ENCODE measurements at regions not wholly inside any gene's neighbourhood (a gene's known extent, or its start where the extent isn't known, plus 50 kb on each side); places are given as distances from the start of the nearest gene placed in this dataset.

GRCh38 chr6:4675121-4675520, 101.1 kb upstream of the CDYL start:
- H3F3A ChIP-seq (ENCODE audit: insufficient read depth, low read length, poor library complexity, severe bottlenecking) = no peaks in the 10 kb centered on the region
- no peak overlapping the region for H3K27ac ChIP-seq (ENCODE audit: low read length)
- H3K79me2 ChIP-seq (replicated peaks; ENCODE audit: insufficient read depth, low read length) = no peaks in the 10 kb centered on the region
- no peak overlapping the region for H3K4me2 ChIP-seq (ENCODE audit: low read length)
- no peaks in the 10 kb centered on the region for H3K27me3 ChIP-seq (ENCODE audit: insufficient read depth, low read depth, low read length)
- H3K9ac ChIP-seq (ENCODE audit: low read length) = no peak overlapping the region
- no peaks in the 10 kb centered on the region for H3K9me2 ChIP-seq (ENCODE audit: insufficient read depth, low read length)
- H4K20me1 ChIP-seq (ENCODE audit: insufficient read depth) = no peaks in the 10 kb centered on the region
- TF ChIP-seq EP300 (conservative IDR thresholded peaks at IDR 0.05; ENCODE audit: poor library complexity, severe bottlenecking) (no peak), RAD21 (conservative IDR thresholded peaks at IDR 0.05) (no peak), MXI1 (conservative IDR thresholded peaks at IDR 0.05; ENCODE audit: poor library complexity, severe bottlenecking) (no peak)
- no peak overlapping the region for H2AFZ ChIP-seq (ENCODE audit: low read depth, low read length)
- no peaks in the 10 kb centered on the region for H3K36me3 ChIP-seq (ENCODE audit: insufficient read depth, low read length)
- no peaks in the 10 kb centered on the region for H3K9me3 ChIP-seq (ENCODE audit: low read length)
- no peak overlapping the region for H3K4me3 ChIP-seq (ENCODE audit: low read length)

- TF ChIP-seq REST (IDR thresholded peaks at IDR 0.05; ENCODE audit: borderline replicate concordance) = no peak
- no peak for TF ChIP-seq EP300 (conservative IDR thresholded peaks at IDR 0.05; ENCODE audit: poor library complexity, severe bottlenecking)
- no peak for TF ChIP-seq RAD21 (conservative IDR thresholded peaks at IDR 0.05)
- TF ChIP-seq POLR2AphosphoS5 (IDR thresholded peaks at IDR 0.05) = no peak
- no peak overlapping the region for H3K4me3 ChIP-seq (ENCODE audit: low read length)
- no peaks in the 10 kb centered on the region for H3F3A ChIP-seq (ENCODE audit: insufficient read depth, low read length, poor library complexity, severe bottlenecking)
- no peak overlapping the region for H2AFZ ChIP-seq (ENCODE audit: low read depth, low read length)
- H3K9me2 ChIP-seq (ENCODE audit: insufficient read depth, low read length) = no peaks in the 10 kb centered on the region
- H3K9me3 ChIP-seq (ENCODE audit: low read length) = no peaks in the 10 kb centered on the region
- no peak overlapping the region for H3K27ac ChIP-seq (ENCODE audit: low read length)
- H4K20me1 ChIP-seq (ENCODE audit: insufficient read depth) = no peaks in the 10 kb centered on the region
- no peak overlapping the region for H3K9ac ChIP-seq (ENCODE audit: low read length)
- no peak overlapping the region for H3K4me2 ChIP-seq (ENCODE audit: low read length)
- no peaks in the 10 kb centered on the region for H3K36me3 ChIP-seq (ENCODE audit: insufficient read depth, low read length)
- H3K79me2 ChIP-seq (replicated peaks; ENCODE audit: insufficient read depth, low read length) = no peaks in the 10 kb centered on the region
- no peaks in the 10 kb centered on the region for H3K27me3 ChIP-seq (ENCODE audit: insufficient read depth, low read depth, low read length)
Measured at GRCh38 chr6:4673861-4674260, 102.3 kb upstream of the CDYL start.

- Histone ChIP-seq H3K9me3 (ENCODE audit: low read length) (no peaks in the 10 kb centered on the region), H3F3A (ENCODE audit: insufficient read depth, low read length, poor library complexity, severe bottlenecking) (no peaks in the 10 kb centered on the region), H3K36me3 (ENCODE audit: insufficient read depth, low read length) (no peaks in the 10 kb centered on the region), H3K9ac (ENCODE audit: low read length) (no peak overlapping the region), H2AFZ (ENCODE audit: low read depth, low read length) (no peak overlapping the region), H3K4me2 (ENCODE audit: low read length) (no peak overlapping the region), H3K4me3 (ENCODE audit: low read length) (no peak overlapping the region), H4K20me1 (ENCODE audit: insufficient read depth) (no peaks in the 10 kb centered on the region), H3K9me2 (ENCODE audit: insufficient read depth, low read length) (no peaks in the 10 kb centered on the region), H3K79me2 (replicated peaks; ENCODE audit: insufficient read depth, low read length) (no peaks in the 10 kb centered on the region), H3K27ac (ENCODE audit: low read length) (no peak overlapping the region), H3K27me3 (ENCODE audit: insufficient read depth, low read depth, low read length) (no peaks in the 10 kb centered on the region)
- TF ChIP-seq POLR2AphosphoS5 (IDR thresholded peaks at IDR 0.05) (no peak), TAF1 (IDR thresholded peaks at IDR 0.05; ENCODE audit: low read depth) (no peak), EP300 (conservative IDR thresholded peaks at IDR 0.05; ENCODE audit: poor library complexity, severe bottlenecking) (no peak), SMC3 (conservative IDR thresholded peaks at IDR 0.05; ENCODE audit: poor library complexity) (no peak), EZH2 (IDR thresholded peaks at IDR 0.05; ENCODE audit: borderline replicate concordance, insufficient read depth, low read length, poor library complexity, severe bottlenecking) (no peak), REST (IDR thresholded peaks at IDR 0.05; ENCODE audit: borderline replicate concordance) (no peak), MXI1 (conservative IDR thresholded peaks at IDR 0.05; ENCODE audit: poor library complexity, severe bottlenecking) (no peak), RAD21 (conservative IDR thresholded peaks at IDR 0.05) (no peak), CTCF (IDR thresholded peaks at IDR 0.05; ENCODE audit: poor library complexity, severe bottlenecking) (no peak)
Measured at GRCh38 chr6:4672772-4673171, 103.4 kb upstream of the CDYL start.
